ENCODE measurements at regions not wholly inside any gene's neighbourhood (a gene's known extent, or its start where the extent isn't known, plus 50 kb on each side); places are given as distances from the start of the nearest gene placed in this dataset.

DNA sequence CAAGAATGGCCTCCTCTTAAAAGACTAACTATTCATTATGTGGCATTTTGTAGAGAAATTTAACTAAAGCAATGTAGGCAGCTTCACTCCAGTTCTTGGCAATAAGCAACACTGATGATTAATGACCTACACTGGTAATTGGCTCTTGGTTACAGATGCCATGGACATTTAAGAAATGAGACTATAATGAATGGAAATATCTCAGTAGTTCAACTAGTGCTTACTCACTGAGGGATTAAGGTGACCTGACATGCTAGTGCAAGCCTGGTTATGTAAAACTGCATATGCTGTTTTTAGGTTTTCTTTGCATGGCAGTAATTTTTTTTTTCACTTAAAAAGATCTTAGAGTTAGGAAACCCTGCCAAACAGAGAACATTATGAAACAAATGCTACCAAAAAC is 152.7 kb upstream of the AADAT start:
- H3K4me3 ChIP-seq (ENCODE audit: low read length in 2 of 2) = no peak overlapping the region
- peaks cover 0 to under 1% of the 10 kb centered on the region in 2 donors for H3K4me1 ChIP-seq (ENCODE audit: control insufficient read depth in 2 of 2, insufficient read depth in 2 of 2, low read length in 2 of 2)
- no peak for DNase-seq (ENCODE audit: low read depth in 6 of 9, low spot score in 9 of 9)
- H3K36me3 ChIP-seq (ENCODE audit: control insufficient read depth in 2 of 2, insufficient read depth in 2 of 2, low read length in 1 of 2) = no peaks in the 10 kb centered on the region
- H3K27me3 ChIP-seq (ENCODE audit: control insufficient read depth in 2 of 2, insufficient read depth in 1 of 2, low read length in 1 of 2) = no peaks in the 10 kb centered on the region
- no peaks in the 10 kb centered on the region for H3K9me3 ChIP-seq (ENCODE audit: control insufficient read depth in 2 of 2, insufficient read depth in 1 of 2, low read length in 1 of 2)
- H3K27ac ChIP-seq (ENCODE audit: low read depth in 1 of 2, low read length in 1 of 2) = no peak overlapping the region

DNA sequence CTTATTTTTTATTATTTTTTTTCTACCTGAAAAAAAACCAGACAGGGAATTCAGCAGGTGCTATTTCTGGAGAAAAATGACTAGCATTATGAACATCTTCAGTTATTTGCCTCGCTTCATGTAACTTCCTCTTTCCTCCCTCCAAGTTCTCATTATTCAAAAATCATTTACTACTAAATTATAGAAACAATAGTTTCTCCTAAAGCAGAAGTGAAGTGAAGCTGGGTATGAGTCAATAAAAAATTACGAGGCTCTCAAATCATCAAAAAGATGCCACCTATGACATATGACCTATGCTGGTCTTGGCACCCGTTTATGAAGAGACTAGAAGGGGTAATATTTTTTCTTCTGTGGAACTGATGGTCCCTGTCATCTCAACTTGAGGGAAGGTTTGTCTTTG is 145.0 kb upstream of the AADAT start:
- H3K27ac ChIP-seq (ENCODE audit: low read depth in 1 of 2, low read length in 1 of 2) = no peak overlapping the region
- H3K27me3 ChIP-seq (ENCODE audit: control insufficient read depth in 2 of 2, insufficient read depth in 1 of 2, low read length in 1 of 2) = no peaks in the 10 kb centered on the region
- no peaks in the 10 kb centered on the region for H3K9me3 ChIP-seq (ENCODE audit: control insufficient read depth in 2 of 2, insufficient read depth in 1 of 2, low read length in 1 of 2)
- no peak overlapping the region for H3K4me3 ChIP-seq (ENCODE audit: low read length in 2 of 2)
- DNase-seq (ENCODE audit: low read depth in 6 of 9, low spot score in 9 of 9) = no peak
- 31% methylated on average over 3 of the region's 3 CpGs for WGBS
- no peaks in the 10 kb centered on the region for H3K36me3 ChIP-seq (ENCODE audit: control insufficient read depth in 2 of 2, insufficient read depth in 2 of 2, low read length in 1 of 2)
- H3K4me1 ChIP-seq (ENCODE audit: control insufficient read depth in 2 of 2, insufficient read depth in 2 of 2, low read length in 2 of 2) = peaks cover 0 to 6% of the 10 kb centered on the region in 2 donors

DNA sequence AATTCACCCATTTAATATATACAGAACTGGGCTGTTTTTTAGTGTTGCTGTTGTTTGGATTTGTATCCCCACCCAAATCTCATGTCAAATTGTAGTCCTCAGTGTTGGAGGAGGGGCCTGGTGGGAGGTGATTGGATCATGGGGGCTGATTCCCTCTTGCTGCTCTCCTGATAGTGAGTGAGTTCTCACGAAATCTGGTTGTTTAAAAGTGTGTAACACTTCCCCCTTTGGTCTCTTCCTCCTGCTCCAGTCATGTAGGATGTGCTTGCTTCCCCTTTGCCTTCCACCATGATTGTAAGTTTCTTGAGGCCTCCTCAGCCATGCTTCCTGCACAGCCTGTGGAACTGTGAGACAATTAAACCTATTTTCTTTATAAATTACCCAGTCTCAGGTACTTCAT is 141.6 kb upstream of the AADAT start:
- Histone ChIP-seq H3K27ac (ENCODE audit: low read depth in 1 of 2, low read length in 1 of 2) (no peak overlapping the region), H3K27me3 (ENCODE audit: control insufficient read depth in 2 of 2, insufficient read depth in 1 of 2, low read length in 1 of 2) (no peaks in the 10 kb centered on the region), H3K9me3 (ENCODE audit: control insufficient read depth in 2 of 2, insufficient read depth in 1 of 2, low read length in 1 of 2) (no peaks in the 10 kb centered on the region), H3K4me3 (ENCODE audit: low read length in 2 of 2) (no peak overlapping the region), H3K36me3 (ENCODE audit: control insufficient read depth in 2 of 2, insufficient read depth in 2 of 2, low read length in 1 of 2) (no peaks in the 10 kb centered on the region), H3K4me1 (ENCODE audit: control insufficient read depth in 2 of 2, insufficient read depth in 2 of 2, low read length in 2 of 2) (peaks cover 0 to 2% of the 10 kb centered on the region in 2 donors)
- 51% methylated on average over 1 of the region's 1 CpG for WGBS
- DNase-seq (ENCODE audit: low read depth in 6 of 9, low spot score in 9 of 9) = no peak

DNA sequence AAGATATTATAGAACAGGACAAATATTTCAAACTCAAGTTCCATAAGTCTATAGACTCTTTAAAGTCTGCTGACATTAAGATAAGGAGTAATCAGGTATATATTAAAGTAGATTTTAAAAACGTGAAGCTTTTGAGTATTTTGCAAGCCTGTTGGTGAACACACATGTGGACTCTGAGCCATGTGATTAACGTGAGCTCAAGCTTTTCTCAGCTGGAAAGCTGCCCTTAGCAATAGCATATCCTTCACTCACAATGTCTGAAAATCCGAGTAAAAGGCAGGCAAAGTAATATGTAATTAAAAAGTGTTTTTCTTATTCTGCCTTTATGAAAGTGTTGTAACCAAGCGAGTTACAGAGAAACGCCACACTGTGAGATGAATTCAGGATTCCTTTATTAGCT is 140.5 kb upstream of the AADAT start:
- Histone ChIP-seq H3K4me1 (ENCODE audit: control insufficient read depth in 2 of 2, insufficient read depth in 2 of 2, low read length in 2 of 2) (peaks cover 0 to 2% of the 10 kb centered on the region in 2 donors), H3K27ac (ENCODE audit: low read depth in 1 of 2, low read length in 1 of 2) (no peak overlapping the region), H3K9me3 (ENCODE audit: control insufficient read depth in 2 of 2, insufficient read depth in 1 of 2, low read length in 1 of 2) (no peaks in the 10 kb centered on the region), H3K4me3 (ENCODE audit: low read length in 2 of 2) (no peak overlapping the region), H3K27me3 (ENCODE audit: control insufficient read depth in 2 of 2, insufficient read depth in 1 of 2, low read length in 1 of 2) (no peaks in the 10 kb centered on the region), H3K36me3 (ENCODE audit: control insufficient read depth in 2 of 2, insufficient read depth in 2 of 2, low read length in 1 of 2) (no peaks in the 10 kb centered on the region)
- no peak for DNase-seq (ENCODE audit: low read depth in 6 of 9, low spot score in 9 of 9)
- 92% methylated on average over 5 of the region's 5 CpGs for WGBS

DNA sequence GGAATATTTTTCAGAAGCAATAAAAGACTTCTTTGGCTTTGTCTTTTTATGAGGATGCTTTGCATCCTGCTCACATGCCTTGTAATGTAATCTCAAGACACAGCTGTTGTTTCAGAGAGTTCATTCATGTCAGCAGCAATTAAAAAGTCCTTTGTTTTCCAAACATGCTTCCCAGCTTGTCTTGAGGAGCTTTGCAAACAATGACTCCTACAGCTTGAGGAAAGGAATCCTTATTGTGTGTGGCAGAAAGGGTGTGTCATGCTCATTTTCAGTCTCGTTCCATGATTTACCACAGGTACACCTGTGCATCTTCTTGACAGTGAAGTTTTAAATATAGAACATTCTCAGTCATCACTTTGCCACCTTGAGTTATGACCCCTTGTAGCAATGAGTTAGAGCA is 139.2 kb upstream of the AADAT start:
- H3K27ac ChIP-seq (ENCODE audit: low read depth in 1 of 2, low read length in 1 of 2) = no peak overlapping the region
- H3K36me3 ChIP-seq (ENCODE audit: control insufficient read depth in 2 of 2, insufficient read depth in 2 of 2, low read length in 1 of 2) = no peaks in the 10 kb centered on the region
- DNase-seq (ENCODE audit: low read depth in 6 of 9, low spot score in 9 of 9) = no peak
- peaks cover 0 to 2% of the 10 kb centered on the region in 2 donors for H3K4me1 ChIP-seq (ENCODE audit: control insufficient read depth in 2 of 2, insufficient read depth in 2 of 2, low read length in 2 of 2)
- no peaks in the 10 kb centered on the region for H3K9me3 ChIP-seq (ENCODE audit: control insufficient read depth in 2 of 2, insufficient read depth in 1 of 2, low read length in 1 of 2)
- 85% methylated on average over 1 of the region's 1 CpG for WGBS
- no peak overlapping the region for H3K4me3 ChIP-seq (ENCODE audit: low read length in 2 of 2)
- no peaks in the 10 kb centered on the region for H3K27me3 ChIP-seq (ENCODE audit: control insufficient read depth in 2 of 2, insufficient read depth in 1 of 2, low read length in 1 of 2)

DNA sequence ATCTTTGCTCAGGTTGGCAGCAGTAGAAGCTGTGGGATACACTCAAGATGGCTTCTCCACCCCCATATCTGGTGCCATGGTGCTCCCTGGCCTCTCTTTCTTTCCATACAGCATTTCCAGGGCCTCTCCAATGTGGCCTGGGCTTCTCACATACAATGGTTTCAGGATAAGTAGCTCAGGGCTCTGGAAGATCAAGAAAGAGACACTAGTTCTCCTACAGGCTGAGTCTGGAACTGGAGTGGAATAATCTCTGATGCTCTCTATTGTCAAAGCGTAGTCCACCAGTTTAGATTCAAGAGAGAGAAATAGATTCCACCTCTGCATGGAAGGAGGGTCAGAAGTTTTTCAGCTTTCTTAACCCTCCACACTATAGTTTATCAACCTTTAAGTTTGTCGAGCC is 138.2 kb upstream of the AADAT start:
- Histone ChIP-seq H3K4me1 (ENCODE audit: control insufficient read depth in 2 of 2, insufficient read depth in 2 of 2, low read length in 2 of 2) (peaks cover 0 to 2% of the 10 kb centered on the region in 2 donors), H3K4me3 (ENCODE audit: low read length in 2 of 2) (no peak overlapping the region), H3K36me3 (ENCODE audit: control insufficient read depth in 2 of 2, insufficient read depth in 2 of 2, low read length in 1 of 2) (no peaks in the 10 kb centered on the region), H3K9me3 (ENCODE audit: control insufficient read depth in 2 of 2, insufficient read depth in 1 of 2, low read length in 1 of 2) (no peaks in the 10 kb centered on the region), H3K27ac (ENCODE audit: low read depth in 1 of 2, low read length in 1 of 2) (no peak overlapping the region), H3K27me3 (ENCODE audit: control insufficient read depth in 2 of 2, insufficient read depth in 1 of 2, low read length in 1 of 2) (no peaks in the 10 kb centered on the region)
- DNase-seq (ENCODE audit: low read depth in 6 of 9, low spot score in 9 of 9) = no peak
- 97% methylated on average over 2 of the region's 2 CpGs for WGBS

DNA sequence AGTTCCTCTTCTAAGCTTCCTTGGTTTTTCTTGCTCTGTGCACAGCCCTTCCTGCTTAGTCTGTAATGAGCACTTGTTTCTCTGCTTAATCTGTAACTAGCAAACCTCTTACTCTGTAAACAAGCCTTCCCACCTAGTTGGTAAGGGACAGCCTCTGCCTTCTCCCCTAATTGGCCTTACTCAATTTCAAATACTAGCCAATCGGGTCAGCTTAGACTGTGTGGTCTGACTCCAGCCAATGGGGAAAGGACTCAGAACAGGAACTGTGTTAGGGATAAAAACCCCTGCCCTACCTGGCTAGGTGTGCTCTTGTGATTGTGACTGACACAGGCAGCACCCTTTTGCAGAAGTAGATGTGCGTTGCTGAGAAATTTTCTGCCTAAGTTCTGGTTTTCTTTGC is 136.5 kb upstream of the AADAT start:
- Histone ChIP-seq H3K4me1 (ENCODE audit: control insufficient read depth in 2 of 2, insufficient read depth in 2 of 2, low read length in 2 of 2) (peaks cover 0 to 2% of the 10 kb centered on the region in 2 donors), H3K27ac (ENCODE audit: low read depth in 1 of 2, low read length in 1 of 2) (no peak overlapping the region), H3K9me3 (ENCODE audit: control insufficient read depth in 2 of 2, insufficient read depth in 1 of 2, low read length in 1 of 2) (no peaks in the 10 kb centered on the region), H3K27me3 (ENCODE audit: control insufficient read depth in 2 of 2, insufficient read depth in 1 of 2, low read length in 1 of 2) (no peaks in the 10 kb centered on the region), H3K36me3 (ENCODE audit: control insufficient read depth in 2 of 2, insufficient read depth in 2 of 2, low read length in 1 of 2) (no peaks in the 10 kb centered on the region), H3K4me3 (ENCODE audit: low read length in 2 of 2) (no peak overlapping the region)
- WGBS = 54% methylated on average over 2 of the region's 2 CpGs
- DNase-seq (ENCODE audit: low read depth in 6 of 9, low spot score in 9 of 9) = no peak

DNA sequence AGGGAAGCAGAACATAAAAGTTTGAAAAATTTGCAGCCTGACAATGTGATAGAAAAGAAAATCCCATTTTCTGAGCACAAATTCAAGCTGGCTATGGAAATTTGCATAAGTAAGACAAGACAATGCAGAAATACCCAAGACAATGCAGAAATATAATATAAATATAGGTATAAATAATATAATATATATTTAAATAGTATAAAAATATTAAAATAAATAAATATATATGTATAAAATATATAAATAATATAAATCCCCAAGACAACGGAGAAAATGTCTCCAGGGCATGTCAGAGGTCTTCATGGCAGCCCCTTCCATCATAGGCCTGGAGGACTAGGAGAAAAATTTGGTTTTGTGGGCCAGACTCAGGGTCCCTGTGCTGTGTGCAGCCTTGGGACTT is 125.0 kb upstream of the AADAT start:
- Histone ChIP-seq H3K9me3 (ENCODE audit: control insufficient read depth in 2 of 2, insufficient read depth in 1 of 2, low read length in 1 of 2) (peaks cover 0 to 7% of the 10 kb centered on the region in 2 donors), H3K4me1 (ENCODE audit: control insufficient read depth in 2 of 2, insufficient read depth in 2 of 2, low read length in 2 of 2) (no peaks in the 10 kb centered on the region), H3K27ac (ENCODE audit: low read depth in 1 of 2, low read length in 1 of 2) (no peak overlapping the region), H3K36me3 (ENCODE audit: control insufficient read depth in 2 of 2, insufficient read depth in 2 of 2, low read length in 1 of 2) (no peaks in the 10 kb centered on the region), H3K4me3 (ENCODE audit: low read length in 2 of 2) (no peak overlapping the region), H3K27me3 (ENCODE audit: control insufficient read depth in 2 of 2, insufficient read depth in 1 of 2, low read length in 1 of 2) (no peaks in the 10 kb centered on the region)
- 86% methylated on average over 1 of the region's 1 CpG for WGBS
- DNase-seq (ENCODE audit: low read depth in 6 of 9, low spot score in 9 of 9) = no peak

DNA sequence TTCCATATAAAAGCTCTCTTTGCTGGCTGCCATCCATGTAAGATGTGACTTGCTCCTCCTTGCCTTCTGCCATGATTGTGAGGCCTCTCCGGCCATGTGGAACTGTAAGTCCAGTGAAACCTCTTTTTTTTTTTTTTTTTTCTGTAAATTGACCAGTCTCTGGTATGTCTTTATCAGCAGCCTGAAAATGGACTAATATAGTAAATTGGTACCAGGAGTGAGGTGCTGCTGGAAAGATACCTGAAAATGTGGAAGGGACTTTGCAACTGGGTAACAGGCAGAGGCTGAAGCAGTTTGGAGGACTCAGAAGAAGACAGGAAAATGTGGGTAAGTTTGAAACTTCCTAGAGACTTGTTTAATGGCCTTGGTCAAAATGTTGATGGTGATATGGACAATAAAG is 124.3 kb upstream of the AADAT start:
- peaks cover 0 to 7% of the 10 kb centered on the region in 2 donors for H3K9me3 ChIP-seq (ENCODE audit: control insufficient read depth in 2 of 2, insufficient read depth in 1 of 2, low read length in 1 of 2)

DNA sequence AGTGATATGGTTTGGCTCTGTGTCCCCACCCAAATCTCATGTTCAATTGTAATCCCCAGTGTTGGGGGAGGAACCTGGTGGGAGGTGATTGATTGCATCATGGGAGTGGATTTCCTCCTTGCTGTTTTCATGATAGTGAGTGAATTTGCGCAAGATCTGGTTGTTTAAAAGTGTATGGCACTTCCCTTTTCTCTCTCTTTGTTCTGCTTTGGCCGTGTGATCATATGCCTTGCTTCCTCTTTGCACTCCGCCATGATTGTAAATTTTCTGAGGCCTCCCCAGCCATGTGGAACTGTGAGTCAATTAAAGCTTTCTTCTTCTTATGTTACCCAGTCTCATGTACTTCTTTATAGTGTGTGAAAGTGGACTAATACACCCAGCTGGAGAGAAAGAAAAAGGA is 113.0 kb upstream of the AADAT start:
- no peak for DNase-seq (ENCODE audit: low read depth in 6 of 9, low spot score in 9 of 9)
- Histone ChIP-seq H3K9me3 (ENCODE audit: control insufficient read depth in 2 of 2, insufficient read depth in 1 of 2, low read length in 1 of 2) (peaks cover 0 to 4% of the 10 kb centered on the region in 2 donors), H3K36me3 (ENCODE audit: control insufficient read depth in 2 of 2, insufficient read depth in 2 of 2, low read length in 1 of 2) (no peaks in the 10 kb centered on the region), H3K27me3 (ENCODE audit: control insufficient read depth in 2 of 2, insufficient read depth in 1 of 2, low read length in 1 of 2) (no peaks in the 10 kb centered on the region), H3K4me3 (ENCODE audit: low read length in 2 of 2) (no peak overlapping the region), H3K4me1 (ENCODE audit: control insufficient read depth in 2 of 2, insufficient read depth in 2 of 2, low read length in 2 of 2) (no peaks in the 10 kb centered on the region), H3K27ac (ENCODE audit: low read depth in 1 of 2, low read length in 1 of 2) (no peak overlapping the region)
- 63% methylated on average over 3 of the region's 3 CpGs for WGBS

More for the DNA sequence above, 124.3 kb upstream of the AADAT start:
- no peak overlapping the region for H3K27ac ChIP-seq (ENCODE audit: low read depth in 1 of 2, low read length in 1 of 2)
- WGBS = 91% methylated on average over 1 of the region's 1 CpG
- no peak for DNase-seq (ENCODE audit: low read depth in 6 of 9, low spot score in 9 of 9)
- H3K4me3 ChIP-seq (ENCODE audit: low read length in 2 of 2) = no peak overlapping the region
- no peaks in the 10 kb centered on the region for H3K27me3 ChIP-seq (ENCODE audit: control insufficient read depth in 2 of 2, insufficient read depth in 1 of 2, low read length in 1 of 2)
- no peaks in the 10 kb centered on the region for H3K4me1 ChIP-seq (ENCODE audit: control insufficient read depth in 2 of 2, insufficient read depth in 2 of 2, low read length in 2 of 2)
- no peaks in the 10 kb centered on the region for H3K36me3 ChIP-seq (ENCODE audit: control insufficient read depth in 2 of 2, insufficient read depth in 2 of 2, low read length in 1 of 2)

Measured in thymus (tissue), 11 donors.